ENCODE measurements at regions not wholly inside any gene's neighbourhood (a gene's known extent, or its start where the extent isn't known, plus 50 kb on each side); places are given as distances from the start of the nearest gene placed in this dataset.

DNA sequence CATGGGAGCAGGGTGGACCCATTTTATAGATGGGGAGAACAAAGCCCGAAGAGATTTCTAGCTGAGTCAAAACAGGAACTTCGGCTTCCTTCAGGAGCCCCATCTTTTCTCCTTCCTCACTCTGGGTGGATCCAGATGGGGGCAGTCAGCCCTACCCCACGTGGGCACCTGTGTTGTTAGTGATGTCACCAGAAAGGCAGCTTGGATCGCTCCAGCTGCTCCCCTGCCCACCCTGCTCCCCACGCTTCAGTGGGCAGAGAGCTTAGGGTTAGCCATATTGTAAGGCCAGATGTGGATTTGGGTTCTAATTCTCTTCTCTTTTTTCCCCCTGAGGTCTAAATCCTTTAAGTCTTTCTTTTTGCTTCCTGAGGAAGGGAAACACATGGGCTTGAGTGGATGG is 132.3 kb upstream of the PJA1 start:
- Mint-ChIP-seq H3K27ac (no peak overlapping the region), H3K27me3 (ENCODE audit: low read depth) (no peaks in the 10 kb centered on the region), H3K4me3 (no peak overlapping the region), H3K4me1 (ENCODE audit: low read depth) (no peaks in the 10 kb centered on the region), H3K9me3 (ENCODE audit: insufficient read depth) (no peaks in the 10 kb centered on the region), H3K36me3 (ENCODE audit: low read depth) (no peaks in the 10 kb centered on the region)
- no peak for DNase-seq
- ChIA-PET CTCF (no interaction called here), POLR2A (no interaction called here)
- ATAC-seq = no peak

- Mint-ChIP-seq H3K9me3 (ENCODE audit: insufficient read depth) (no peaks in the 10 kb centered on the region), H3K36me3 (ENCODE audit: low read depth) (no peaks in the 10 kb centered on the region), H3K4me1 (ENCODE audit: low read depth) (no peaks in the 10 kb centered on the region), H3K27me3 (ENCODE audit: low read depth) (no peaks in the 10 kb centered on the region), H3K27ac (no peak overlapping the region), H3K4me3 (no peak overlapping the region)
- no peak for DNase-seq
- CTCF ChIA-PET = no interaction called here
- ATAC-seq = no peak
- POLR2A ChIA-PET = no interaction called here
These were observed 128.7 kb upstream of the PJA1 start for GRCh38 chrX:69293776-69294601.

GRCh38 chrX:69291116-69291515 is 125.9 kb upstream of the PJA1 start:
- ATAC-seq (no peak), DNase-seq (no peak)
- Mint-ChIP-seq H3K27me3 (ENCODE audit: low read depth) (no peaks in the 10 kb centered on the region), H3K4me1 (ENCODE audit: low read depth) (no peaks in the 10 kb centered on the region), H3K36me3 (ENCODE audit: low read depth) (no peaks in the 10 kb centered on the region), H3K27ac (no peak overlapping the region), H3K9me3 (ENCODE audit: insufficient read depth) (no peaks in the 10 kb centered on the region), H3K4me3 (no peak overlapping the region)
- POLR2A ChIA-PET = no interaction called here
- CTCF ChIA-PET = no interaction called here

- Mint-ChIP-seq H3K9me3 (ENCODE audit: insufficient read depth) (no peaks in the 10 kb centered on the region), H3K27me3 (ENCODE audit: low read depth) (no peaks in the 10 kb centered on the region), H3K4me3 (no peak overlapping the region), H3K4me1 (ENCODE audit: low read depth) (no peaks in the 10 kb centered on the region), H3K27ac (no peak overlapping the region), H3K36me3 (ENCODE audit: low read depth) (no peaks in the 10 kb centered on the region)
- ATAC-seq (no peak), DNase-seq (no peak)
- ChIA-PET POLR2A (interaction anchor here (0.6 kb wide), 1 partner anchor 168 kb away, joined by 3 read pairs; no protein-coding TSS in a partner anchor), CTCF (interaction anchor here (2.3 kb wide), 1 partner anchor 462 kb away, joined by 7 read pairs; the partner anchor contains the start of gene EFNB1)
These were observed 125.0 kb upstream of the PJA1 start for GRCh38 chrX:69290292-69290691.

GRCh38 chrX:69289793-69290123 is 124.5 kb upstream of the PJA1 start:
- ChIA-PET POLR2A (no interaction called here), CTCF (interaction anchor here (2.3 kb wide), 1 partner anchor 462 kb away, joined by 7 read pairs; the partner anchor contains the start of gene EFNB1)
- Mint-ChIP-seq H3K4me3 (no peak overlapping the region), H3K27me3 (ENCODE audit: low read depth) (no peaks in the 10 kb centered on the region), H3K4me1 (ENCODE audit: low read depth) (no peaks in the 10 kb centered on the region), H3K27ac (no peak overlapping the region), H3K9me3 (ENCODE audit: insufficient read depth) (no peaks in the 10 kb centered on the region), H3K36me3 (ENCODE audit: low read depth) (no peaks in the 10 kb centered on the region)
- DNase-seq (no peak), ATAC-seq (no peak)

DNA sequence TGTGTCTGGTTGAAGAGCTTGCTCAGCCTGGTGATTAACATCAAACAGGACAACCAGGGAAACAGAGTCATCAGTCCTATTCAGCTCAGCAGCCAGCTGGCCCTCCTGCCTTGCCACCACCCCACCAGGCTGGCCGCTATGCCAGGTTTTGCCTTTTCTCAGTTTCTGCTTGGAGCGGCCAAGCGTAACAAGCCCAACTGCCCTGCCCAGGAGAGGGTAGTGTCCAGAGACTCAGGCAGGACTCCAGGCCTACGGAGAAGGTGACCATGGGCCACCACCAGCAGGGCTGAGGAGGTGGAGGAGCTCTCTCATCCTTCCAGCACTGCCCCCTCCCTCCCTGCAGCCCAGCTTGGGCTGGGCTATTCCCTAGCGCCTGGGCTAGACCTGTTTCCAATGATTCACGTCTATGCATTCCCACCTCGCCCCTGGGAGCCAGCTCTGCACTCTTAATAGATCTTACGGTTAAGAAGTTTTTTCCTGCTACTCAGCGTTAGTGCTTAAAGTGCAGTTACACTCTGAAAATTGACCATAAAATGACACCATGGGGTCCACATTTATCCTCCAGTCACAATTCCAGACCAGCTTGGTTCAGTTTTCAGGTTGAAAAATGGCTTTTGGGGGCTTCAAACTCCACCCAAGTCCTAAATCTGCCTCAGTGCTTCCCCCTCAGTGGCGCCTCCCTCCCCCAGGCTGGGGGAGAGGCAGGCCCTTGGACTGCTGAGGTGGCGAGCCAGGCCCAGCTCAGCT is 124.0 kb upstream of the PJA1 start:
- DNase-seq (no peak), ATAC-seq (no peak)
- Mint-ChIP-seq H3K27me3 (ENCODE audit: low read depth) (no peaks in the 10 kb centered on the region), H3K27ac (no peak overlapping the region), H3K36me3 (ENCODE audit: low read depth) (no peaks in the 10 kb centered on the region), H3K4me1 (ENCODE audit: low read depth) (no peaks in the 10 kb centered on the region), H3K4me3 (no peak overlapping the region), H3K9me3 (ENCODE audit: insufficient read depth) (no peaks in the 10 kb centered on the region)
- ChIA-PET CTCF (interaction anchor here (2.3 kb wide), 1 partner anchor 461 kb away, joined by 7 read pairs; the partner anchor contains the start of gene EFNB1), POLR2A (no interaction called here)

- POLR2A ChIA-PET = no interaction called here
- DNase-seq = no peak
- H3K4me3 Mint-ChIP-seq = no peak overlapping the region
- no peak for ATAC-seq
- no peaks in the 10 kb centered on the region for H3K36me3 Mint-ChIP-seq (ENCODE audit: low read depth)
- CTCF ChIA-PET = interaction anchor here (2.1 kb wide), 1 partner anchor 459 kb away, joined by 12 read pairs; the partner anchor contains the start of gene EFNB1
- H3K27me3 Mint-ChIP-seq (ENCODE audit: low read depth) = no peaks in the 10 kb centered on the region
- no peak overlapping the region for H3K27ac Mint-ChIP-seq
- no peaks in the 10 kb centered on the region for H3K9me3 Mint-ChIP-seq (ENCODE audit: insufficient read depth)
- no peaks in the 10 kb centered on the region for H3K4me1 Mint-ChIP-seq (ENCODE audit: low read depth)
These were observed 121.8 kb upstream of the PJA1 start for GRCh38 chrX:69287095-69287494.

DNA sequence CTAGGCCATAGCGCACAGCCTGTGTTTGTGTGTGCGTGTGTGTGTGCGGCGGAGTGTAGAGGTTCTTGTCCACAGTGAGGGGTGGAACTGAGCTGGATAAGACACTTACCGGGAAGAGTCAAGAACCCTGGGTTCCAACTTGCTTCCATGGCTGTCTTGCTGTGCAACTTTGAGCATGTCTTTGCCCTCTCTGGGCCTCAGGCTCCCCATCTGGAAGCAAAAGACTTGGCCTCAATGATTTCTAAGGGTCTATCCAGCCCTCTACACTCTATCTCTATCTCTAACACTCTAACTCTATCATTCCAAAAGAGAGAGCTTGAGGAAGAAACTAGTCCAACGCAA is 121.3 kb upstream of the PJA1 start:
- POLR2A ChIA-PET = no interaction called here
- no peak for ATAC-seq
- Mint-ChIP-seq H3K27ac (no peak overlapping the region), H3K36me3 (ENCODE audit: low read depth) (no peaks in the 10 kb centered on the region), H3K4me3 (no peak overlapping the region), H3K4me1 (ENCODE audit: low read depth) (no peaks in the 10 kb centered on the region), H3K27me3 (ENCODE audit: low read depth) (no peaks in the 10 kb centered on the region), H3K9me3 (ENCODE audit: insufficient read depth) (no peaks in the 10 kb centered on the region)
- no peak for DNase-seq
- CTCF ChIA-PET = interaction anchor here (2.1 kb wide), 1 partner anchor 458 kb away, joined by 12 read pairs; the partner anchor contains the start of gene EFNB1

GRCh38 chrX:69285881-69286564 is 120.8 kb upstream of the PJA1 start:
- no peaks in the 10 kb centered on the region for H3K36me3 Mint-ChIP-seq (ENCODE audit: low read depth)
- no peaks in the 10 kb centered on the region for H3K27me3 Mint-ChIP-seq (ENCODE audit: low read depth)
- no peaks in the 10 kb centered on the region for H3K9me3 Mint-ChIP-seq (ENCODE audit: insufficient read depth)
- DNase-seq (peak; percentile 59), ATAC-seq (peak; percentile 71)
- peak overlapping the region; percentile 34 for H3K4me3 Mint-ChIP-seq
- H3K4me1 Mint-ChIP-seq (ENCODE audit: low read depth) = no peaks in the 10 kb centered on the region
- no peak overlapping the region for H3K27ac Mint-ChIP-seq
- POLR2A ChIA-PET = no interaction called here
- CTCF ChIA-PET = interaction anchor here (0.9 to 1.5 kb wide), 2 partner anchors 457 to 459 kb away, joined by 4 read pairs; partner anchors contain the start of gene EFNB1

DNA sequence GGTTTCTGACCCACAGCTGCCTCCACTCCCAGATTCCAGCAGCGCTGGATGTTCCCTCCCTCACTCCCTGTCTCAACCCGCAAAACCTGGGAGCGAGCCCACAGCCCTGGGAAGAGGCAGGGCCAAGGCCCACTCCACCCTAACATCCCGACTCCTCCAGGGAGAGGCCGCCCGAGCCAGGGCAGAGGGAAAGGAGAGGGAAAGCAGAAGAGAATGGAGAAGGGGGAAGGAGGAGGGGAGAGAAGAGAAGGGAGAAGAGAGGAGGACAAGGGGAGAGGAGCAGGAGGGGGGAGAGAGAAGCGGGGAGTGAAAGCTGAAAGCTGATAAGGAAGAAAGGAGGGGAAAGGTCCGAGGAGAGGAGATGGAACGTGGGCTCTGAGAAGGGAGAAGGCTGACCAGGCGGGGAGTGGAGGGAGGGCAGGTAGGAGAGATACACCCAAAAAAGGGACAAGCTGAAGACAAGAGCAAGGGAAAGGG is 120.2 kb upstream of the PJA1 start:
- H3K36me3 Mint-ChIP-seq (ENCODE audit: low read depth) = no peaks in the 10 kb centered on the region
- CTCF ChIA-PET = interaction anchor here (0.9 to 1.5 kb wide), 2 partner anchors 457 to 458 kb away, joined by 4 read pairs; partner anchors contain the start of gene EFNB1
- POLR2A ChIA-PET = no interaction called here
- H3K27me3 Mint-ChIP-seq (ENCODE audit: low read depth) = no peaks in the 10 kb centered on the region
- H3K4me3 Mint-ChIP-seq = peak overlapping the region; percentile 34
- ATAC-seq = no peak
- no peaks in the 10 kb centered on the region for H3K9me3 Mint-ChIP-seq (ENCODE audit: insufficient read depth)
- H3K27ac Mint-ChIP-seq = no peak overlapping the region
- no peak for DNase-seq
- no peaks in the 10 kb centered on the region for H3K4me1 Mint-ChIP-seq (ENCODE audit: low read depth)

GRCh38 chrX:69284491-69284890 is 119.2 kb upstream of the PJA1 start:
- no peaks in the 10 kb centered on the region for H3K4me1 Mint-ChIP-seq (ENCODE audit: low read depth)
- ChIA-PET POLR2A (no interaction called here), CTCF (interaction anchor here (1.5 kb wide), 1 partner anchor 456 kb away, joined by 4 read pairs; the partner anchor contains the start of gene EFNB1)
- no peak overlapping the region for H3K27ac Mint-ChIP-seq
- H3K27me3 Mint-ChIP-seq (ENCODE audit: low read depth) = no peaks in the 10 kb centered on the region
- no peak overlapping the region for H3K4me3 Mint-ChIP-seq
- H3K36me3 Mint-ChIP-seq (ENCODE audit: low read depth) = no peaks in the 10 kb centered on the region
- DNase-seq (no peak), ATAC-seq (no peak)
- H3K9me3 Mint-ChIP-seq (ENCODE audit: insufficient read depth) = no peaks in the 10 kb centered on the region

Measured in activated CD8-positive, alpha-beta T cell treated with anti-CD3 and anti-CD28 coated beads, Interleukin-2, amount 10 ng/mL, durations not matched to agents 7 days and 5 days (primary cell).